ENCODE measurements at regions not wholly inside any gene's neighbourhood (a gene's known extent, or its start where the extent isn't known, plus 50 kb on each side); places are given as distances from the start of the nearest gene placed in this dataset.

- Histone ChIP-seq H3K4me3 (no peak overlapping the region), H3K27ac (no peak overlapping the region), H3K36me3 (no peaks in the 10 kb centered on the region), H3K4me1 (no peaks in the 10 kb centered on the region), H3K9me3 (peaks cover 0 to 6% (median 0%) of the 10 kb centered on the region in 4 donors), H3K27me3 (no peaks in the 10 kb centered on the region)
- no peak for DNase-seq (ENCODE audit: low spot score in 2 of 2)
- WGBS, 2 donors, result 86 to 91% methylated on average over 2 of the region's 2 CpGs
- TF ChIP-seq, protein P1, sequence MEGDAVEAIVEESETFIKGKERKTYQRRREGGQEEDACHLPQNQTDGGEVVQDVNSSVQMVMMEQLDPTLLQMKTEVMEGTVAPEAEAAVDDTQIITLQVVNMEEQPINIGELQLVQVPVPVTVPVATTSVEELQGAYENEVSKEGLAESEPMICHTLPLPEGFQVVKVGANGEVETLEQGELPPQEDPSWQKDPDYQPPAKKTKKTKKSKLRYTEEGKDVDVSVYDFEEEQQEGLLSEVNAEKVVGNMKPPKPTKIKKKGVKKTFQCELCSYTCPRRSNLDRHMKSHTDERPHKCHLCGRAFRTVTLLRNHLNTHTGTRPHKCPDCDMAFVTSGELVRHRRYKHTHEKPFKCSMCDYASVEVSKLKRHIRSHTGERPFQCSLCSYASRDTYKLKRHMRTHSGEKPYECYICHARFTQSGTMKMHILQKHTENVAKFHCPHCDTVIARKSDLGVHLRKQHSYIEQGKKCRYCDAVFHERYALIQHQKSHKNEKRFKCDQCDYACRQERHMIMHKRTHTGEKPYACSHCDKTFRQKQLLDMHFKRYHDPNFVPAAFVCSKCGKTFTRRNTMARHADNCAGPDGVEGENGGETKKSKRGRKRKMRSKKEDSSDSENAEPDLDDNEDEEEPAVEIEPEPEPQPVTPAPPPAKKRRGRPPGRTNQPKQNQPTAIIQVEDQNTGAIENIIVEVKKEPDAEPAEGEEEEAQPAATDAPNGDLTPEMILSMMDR (IDR thresholded peaks at IDR 0.05), result no peak
- TF ChIP-seq POLR2A (IDR thresholded peaks at IDR 0.05) (no peak), EP300 (IDR thresholded peaks at IDR 0.05) (no peak)
Measured at GRCh38 chr13:84834201-84834600, 951.9 kb upstream of the SLITRK1 start.

- Histone ChIP-seq H3K9me3 (peaks cover 0 to 6% (median 0%) of the 10 kb centered on the region in 4 donors), H3K4me1 (no peaks in the 10 kb centered on the region), H3K27ac (no peak overlapping the region), H3K36me3 (no peaks in the 10 kb centered on the region), H3K27me3 (no peaks in the 10 kb centered on the region), H3K4me3 (no peak overlapping the region)
- TF ChIP-seq POLR2A (IDR thresholded peaks at IDR 0.05), result no peak
- TF ChIP-seq, protein P1 (IDR thresholded peaks at IDR 0.05), result no peak
- no peak for TF ChIP-seq EP300 (IDR thresholded peaks at IDR 0.05)
- DNase-seq (ENCODE audit: low spot score in 2 of 2), result no peak
- WGBS, 2 donors, result 94 to 95% methylated on average over 19 to 27 of the region's 27 CpGs
Measured at GRCh38 chr13:84831666-84832657, 949.7 kb upstream of the SLITRK1 start.

DNA sequence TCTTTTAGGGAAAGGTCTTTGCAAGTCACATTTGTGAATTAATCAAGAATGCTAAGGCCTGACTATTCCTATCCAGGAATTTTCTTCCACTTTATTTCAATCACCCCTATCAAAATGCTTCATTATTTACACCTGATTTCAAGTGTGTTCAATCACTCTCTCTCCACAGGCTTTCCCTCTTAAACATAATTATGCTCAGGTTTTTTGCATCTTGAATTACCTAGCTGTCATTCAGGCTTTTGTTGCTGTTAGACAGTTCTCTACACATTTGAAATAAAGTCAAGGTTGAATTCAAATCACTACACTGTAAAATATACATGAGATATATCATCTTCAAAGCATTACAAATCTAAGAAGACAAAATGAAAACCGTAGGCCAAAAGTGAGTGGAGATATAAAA lies 941.3 kb upstream of the SLITRK1 start:
- 74 to 84% methylated on average over 1 of the region's 1 CpG for WGBS, 2 donors
- H3K4me1 ChIP-seq, result no peaks in the 10 kb centered on the region
- H3K9me3 ChIP-seq, result no peaks in the 10 kb centered on the region
- no peaks in the 10 kb centered on the region for H3K27me3 ChIP-seq
- DNase-seq (ENCODE audit: low spot score in 2 of 2), result no peak
- H3K4me3 ChIP-seq, result no peak overlapping the region
- H3K27ac ChIP-seq, result no peak overlapping the region
- H3K36me3 ChIP-seq, result no peaks in the 10 kb centered on the region
- TF ChIP-seq POLR2A (IDR thresholded peaks at IDR 0.05), result no peak
- TF ChIP-seq, protein P1 (IDR thresholded peaks at IDR 0.05), result no peak
- TF ChIP-seq EP300 (IDR thresholded peaks at IDR 0.05), result no peak

GRCh38 chr13:84821261-84821660 lies 939.0 kb upstream of the SLITRK1 start:
- no peaks in the 10 kb centered on the region for H3K4me1 ChIP-seq
- no peaks in the 10 kb centered on the region for H3K9me3 ChIP-seq
- no peak for DNase-seq (ENCODE audit: low spot score in 2 of 2)
- no peak overlapping the region for H3K27ac ChIP-seq
- TF ChIP-seq POLR2A (IDR thresholded peaks at IDR 0.05) (no peak), EP300 (IDR thresholded peaks at IDR 0.05) (no peak)
- TF ChIP-seq, protein P1 (IDR thresholded peaks at IDR 0.05), result no peak
- no peaks in the 10 kb centered on the region for H3K27me3 ChIP-seq
- no peak overlapping the region for H3K4me3 ChIP-seq
- no peaks in the 10 kb centered on the region for H3K36me3 ChIP-seq
- WGBS, 2 donors, result 50 to 82% methylated on average over 3 of the region's 3 CpGs

DNA sequence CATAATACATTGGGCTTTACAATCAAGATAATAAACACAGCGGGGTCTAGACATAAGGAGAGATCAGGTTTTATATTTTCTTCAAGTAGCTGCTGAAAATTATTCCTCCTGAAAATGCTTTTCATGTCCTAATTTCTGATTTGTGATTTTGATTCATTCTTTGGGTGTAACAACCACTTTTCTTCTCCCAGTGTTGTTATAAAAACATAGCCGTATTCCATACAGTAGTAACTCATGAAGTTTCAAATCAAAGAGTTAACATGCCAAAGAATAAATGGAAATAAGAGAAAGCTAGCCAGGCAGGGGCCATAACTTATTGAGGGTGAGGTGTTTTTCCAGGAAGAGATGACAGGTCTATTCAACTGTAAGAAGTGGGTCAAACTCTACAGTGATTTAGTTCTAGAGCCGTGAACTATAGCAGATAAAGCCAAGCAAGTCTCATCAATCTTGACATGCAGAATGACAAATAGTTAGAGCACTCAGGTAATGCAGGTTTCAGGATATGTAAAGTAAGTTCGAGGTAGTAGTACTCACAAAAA lies 934.4 kb upstream of the SLITRK1 start:
- 78 to 81% methylated on average over 4 of the region's 4 CpGs for WGBS, 2 donors
- no peaks in the 10 kb centered on the region for H3K9me3 ChIP-seq
- no peaks in the 10 kb centered on the region for H3K36me3 ChIP-seq
- TF ChIP-seq, protein P1 (IDR thresholded peaks at IDR 0.05), result no peak
- TF ChIP-seq EP300 (IDR thresholded peaks at IDR 0.05), result no peak
- TF ChIP-seq POLR2A (IDR thresholded peaks at IDR 0.05), result no peak
- no peak overlapping the region for H3K4me3 ChIP-seq
- no peaks in the 10 kb centered on the region for H3K27me3 ChIP-seq
- H3K27ac ChIP-seq, result no peak overlapping the region
- DNase-seq (ENCODE audit: low spot score in 2 of 2), result no peak
- no peaks in the 10 kb centered on the region for H3K4me1 ChIP-seq

All from tibial nerve (tissue), 4 donors.